HCT116 (cell line): ENCODE measurements at regions not wholly inside any gene's neighbourhood (a gene's known extent, or its start where the extent isn't known, plus 50 kb on each side); places are given as distances from the start of the nearest gene placed in this dataset.

Experiments used
- ATAC-seq: fragments of 200-7000 bp; cut with Tn5 transposase; 2 replicates; pipeline ENCODE4 v1.9.1; 2020; ENCODE audit warnings: mild to moderate bottlenecking, moderate library complexity
- BruUV-seq: library from RNA; stranded (reverse); fragments of 400-500 nt; replicated peaks from 2 replicates; lab custom pipeline; 2021; lab: Mats Ljungman, UMichigan
- CTCF ChIA-PET: fragments of 300-600 bp; sonication (Branson Sonifier 250); formaldehyde crosslinking; loops from one replicate; lab custom pipeline; 2021; ENCODE audit warnings: antibody characterized with exemption; lab: Charles Lee
- POLR2A ChIA-PET: fragments of 300-600, 350-600 bp; sonication (Branson Sonifier 250); formaldehyde crosslinking; loops from one replicate; lab custom pipeline; 2021; ENCODE audit warnings: antibody characterized with exemption; lab: Charles Lee
- RAD21 ChIA-PET, 2 experiments: fragments of 300-600 bp; sonication (Branson Sonifier 250); formaldehyde crosslinking; loops; one replicate each; lab custom pipeline; 2023; ENCODE audit warnings: low total read pairs in 2 of 2; ENCODE audit not compliant: uncharacterized antibody in 2 of 2, unreplicated experiment in 2 of 2, low non-redundant PET in 1 of 2; lab: Charles Lee
- DNase-seq: peaks from one replicate; pipeline ENCODE4 v3.0.0-alpha.2; 2010; ENCODE audit warnings: low read depth, low spot score
- H2AFZ ChIP-seq: fragments of 200-600 bp; shearing (Covaris generic), sonication (generic); 2 replicates; pipeline ENCODE4 v1.6.1; 2017; ENCODE audit warnings: low read depth, mixed run types, mixed read lengths, antibody characterized with exemption, low read length; ENCODE audit not compliant: poor library complexity, severe bottlenecking
- H3K27ac ChIP-seq: 2 replicates; pipeline ENCODE4 v1.5.1; 2012; ENCODE audit warnings: low read depth, low read length
- H3K27me3 ChIP-seq: fragments of 200-600 bp; sonication (generic); 2 replicates; pipeline ENCODE4 v1.6.1; 2016; ENCODE audit warnings: mixed run types, low read length, mixed read lengths; ENCODE audit not compliant: insufficient read depth
- H3K36me3 ChIP-seq, 2 experiments: fragments of 200-500 bp in 1 of 2; fragments of 200-600 bp in 1 of 2; sonication (Bioruptor generic) in 1 of 2; sonication (generic) in 1 of 2; 2 replicates each; pipeline versions ENCODE4 v1.5.1 to v1.6.1; 2014 to 2016; ENCODE audit warnings: low read length in 2 of 2, inconsistent platforms in 1 of 2, mixed read lengths in 1 of 2, mixed run types in 1 of 2; ENCODE audit not compliant: insufficient read depth in 2 of 2, control insufficient read depth in 1 of 2
- H3K4me1 ChIP-seq, 2 experiments: fragments of 200-600 bp in 1 of 2; sonication (generic) in 1 of 2; 2 replicates each; pipeline versions ENCODE4 v1.5.1 to v1.6.1; 2012 to 2017; ENCODE audit warnings: low read length in 2 of 2, inconsistent platforms in 1 of 2, mild to moderate bottlenecking in 1 of 2, mixed read lengths in 1 of 2, mixed run types in 1 of 2, moderate library complexity in 1 of 2; ENCODE audit not compliant: insufficient read depth in 2 of 2, control insufficient read depth in 1 of 2
- H3K4me2 ChIP-seq: fragments of 200-600 bp; sonication (generic); 2 replicates; pipeline ENCODE4 v1.6.1; 2017; ENCODE audit warnings: mixed run types, low read length, mixed read lengths
- H3K4me3 ChIP-seq, 2 experiments: fragments of 200-600 bp in 1 of 2; sonication (generic) in 1 of 2; replicated peaks in 1 of 2; 2 replicates each; pipeline ENCODE4 v1.5.1; 2011 to 2016; ENCODE audit warnings: low read length in 2 of 2, control low read depth in 1 of 2, low read depth in 1 of 2, mild to moderate bottlenecking in 1 of 2, mixed read lengths in 1 of 2, mixed run types in 1 of 2
- H3K79me2 ChIP-seq: fragments of 200-600 bp; sonication (generic); 2 replicates; pipeline ENCODE4 v1.6.1; 2017; ENCODE audit warnings: mild to moderate bottlenecking, mixed run types, low read length, moderate library complexity, mixed read lengths; ENCODE audit not compliant: insufficient read depth
- H3K9ac ChIP-seq: fragments of 200-600 bp; sonication (generic); 2 replicates; pipeline ENCODE4 v1.6.1; 2016; ENCODE audit warnings: low read length, mixed read lengths
- H3K9me2 ChIP-seq: fragments of 200-600 bp; sonication (generic), shearing (Covaris generic); 2 replicates; pipeline ENCODE4 v1.6.1; 2017; ENCODE audit warnings: mixed run types, mild to moderate bottlenecking, moderate library complexity; ENCODE audit not compliant: insufficient read depth
- H3K9me3 ChIP-seq, 2 experiments: fragments of 200-500 bp in 1 of 2; fragments of 200-600 bp in 1 of 2; sonication (Bioruptor generic) in 1 of 2; sonication (generic) in 1 of 2; 2 replicates each; pipeline ENCODE4 v1.6.1; 2014 to 2017; ENCODE audit warnings: low read length in 2 of 2, mixed read lengths in 2 of 2, inconsistent platforms in 1 of 2, low read depth in 1 of 2, mild to moderate bottlenecking in 1 of 2, mixed run types in 1 of 2, moderate library complexity in 1 of 2; ENCODE audit not compliant: control insufficient read depth in 1 of 2, insufficient read depth in 1 of 2
- H4K20me1 ChIP-seq: fragments of 200-600 bp; sonication (generic), shearing (Covaris generic); 2 replicates; pipeline ENCODE4 v1.6.1; 2017; ENCODE audit warnings: mixed run types, mild to moderate bottlenecking, moderate library complexity; ENCODE audit not compliant: insufficient read depth
- CBX3 ChIP-seq: IDR thresholded peaks from 2 replicates; pipeline ENCODE4 v1.6.1; 2012; ENCODE audit warnings: low read depth
- CEBPB ChIP-seq: IDR thresholded peaks from 2 replicates; pipeline ENCODE4 v1.6.1; 2012; ENCODE audit warnings: low read depth
- EZH2 ChIP-seq: fragments of 200-600 bp; sonication (generic); IDR thresholded peaks from 2 replicates; pipeline ENCODE4 v1.6.1; 2017; ENCODE audit warnings: antibody characterized with exemption, mixed run types
- RAD21 ChIP-seq: IDR thresholded peaks from 2 replicates; pipeline ENCODE4 v1.6.1; 2012; ENCODE audit warnings: low read depth, mild to moderate bottlenecking
- SIN3A ChIP-seq: IDR thresholded peaks from 2 replicates; pipeline ENCODE4 v1.6.1; 2012; ENCODE audit warnings: low read depth
- ZNF274 ChIP-seq: fragments of 200-500 bp; sonication (Bioruptor generic); IDR thresholded peaks from 2 replicates; pipeline ENCODE4 v1.6.1; 2014; ENCODE audit warnings: mild to moderate bottlenecking, low read depth, low read length, inconsistent platforms
- intact Hi-C: fragments of 100-400 bp; cut with micrococcal nuclease; formaldehyde crosslinking; loops from 2 replicates; pipeline ENCODE4 v1.10.0; 2022
- TF ChIP-seq, protein P1 (sequence below): IDR thresholded peaks from 2 replicates; pipeline ENCODE4 v1.6.1; 2011; ENCODE audit warnings: mild to moderate bottlenecking, low read length, moderate library complexity; ENCODE audit not compliant: insufficient replicate concordance; ENCODE audit errors: extremely low read depth
- TF ChIP-seq, protein P2 (sequence below): IDR thresholded peaks from 2 replicates; pipeline ENCODE4 v1.6.1; 2012; ENCODE audit warnings: low read depth

DNA sequence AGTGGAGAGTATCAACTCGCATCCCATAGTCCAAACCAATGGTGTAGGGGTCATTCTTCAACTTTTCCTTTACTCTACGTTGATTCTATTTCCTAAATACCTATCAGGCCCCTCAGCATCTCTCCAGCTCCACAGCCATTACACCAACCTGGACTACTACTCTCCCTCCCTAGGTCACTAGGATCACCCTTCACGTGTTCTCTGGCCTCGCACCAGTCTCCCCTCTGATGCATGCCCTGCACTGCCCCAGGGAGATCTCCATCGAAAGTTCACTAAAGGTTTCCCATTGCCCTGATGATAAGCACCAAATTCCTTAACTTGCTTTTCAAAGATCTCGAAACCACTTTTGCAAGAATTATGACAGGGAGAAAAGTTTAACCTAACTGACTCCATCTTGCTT lies 421.5 kb downstream of the TSHZ3 start:
- no peak overlapping the region for H3K27ac ChIP-seq
- ChIA-PET RAD21 (no interaction called here), POLR2A (no interaction called here), CTCF (no interaction called here)
- no peaks in the 10 kb centered on the region for H3K36me3 ChIP-seq
- BruUV-seq, result no TSS peak
- H3K9ac ChIP-seq, result no peak overlapping the region
- no peaks in the 10 kb centered on the region for H3K79me2 ChIP-seq
- no peaks in the 10 kb centered on the region for H3K4me1 ChIP-seq
- no peak overlapping the region for H2AFZ ChIP-seq
- H4K20me1 ChIP-seq, result no peaks in the 10 kb centered on the region
- no peak for ATAC-seq
- no peak overlapping the region for H3K4me3 ChIP-seq
- no peak for DNase-seq
- no peaks in the 10 kb centered on the region for H3K27me3 ChIP-seq
- peaks cover 14 to 47% of the 10 kb centered on the region in 2 experiments; a peak in 2 of 4 replicates for H3K9me3 ChIP-seq
- no peak overlapping the region for H3K4me2 ChIP-seq
- intact Hi-C loops, result no loop called here
- TF ChIP-seq, protein P1, sequence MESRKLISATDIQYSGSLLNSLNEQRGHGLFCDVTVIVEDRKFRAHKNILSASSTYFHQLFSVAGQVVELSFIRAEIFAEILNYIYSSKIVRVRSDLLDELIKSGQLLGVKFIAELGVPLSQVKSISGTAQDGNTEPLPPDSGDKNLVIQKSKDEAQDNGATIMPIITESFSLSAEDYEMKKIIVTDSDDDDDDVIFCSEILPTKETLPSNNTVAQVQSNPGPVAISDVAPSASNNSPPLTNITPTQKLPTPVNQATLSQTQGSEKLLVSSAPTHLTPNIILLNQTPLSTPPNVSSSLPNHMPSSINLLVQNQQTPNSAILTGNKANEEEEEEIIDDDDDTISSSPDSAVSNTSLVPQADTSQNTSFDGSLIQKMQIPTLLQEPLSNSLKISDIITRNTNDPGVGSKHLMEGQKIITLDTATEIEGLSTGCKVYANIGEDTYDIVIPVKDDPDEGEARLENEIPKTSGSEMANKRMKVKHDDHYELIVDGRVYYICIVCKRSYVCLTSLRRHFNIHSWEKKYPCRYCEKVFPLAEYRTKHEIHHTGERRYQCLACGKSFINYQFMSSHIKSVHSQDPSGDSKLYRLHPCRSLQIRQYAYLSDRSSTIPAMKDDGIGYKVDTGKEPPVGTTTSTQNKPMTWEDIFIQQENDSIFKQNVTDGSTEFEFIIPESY, result no peak
- no peak for TF ChIP-seq EZH2
- TF ChIP-seq ZNF274, result no peak
- no peak for TF ChIP-seq RAD21
- TF ChIP-seq CBX3, result no peak
- no peak for TF ChIP-seq CEBPB
- no peak for TF ChIP-seq SIN3A
- H3K9me2 ChIP-seq, result no peaks in the 10 kb centered on the region

DNA sequence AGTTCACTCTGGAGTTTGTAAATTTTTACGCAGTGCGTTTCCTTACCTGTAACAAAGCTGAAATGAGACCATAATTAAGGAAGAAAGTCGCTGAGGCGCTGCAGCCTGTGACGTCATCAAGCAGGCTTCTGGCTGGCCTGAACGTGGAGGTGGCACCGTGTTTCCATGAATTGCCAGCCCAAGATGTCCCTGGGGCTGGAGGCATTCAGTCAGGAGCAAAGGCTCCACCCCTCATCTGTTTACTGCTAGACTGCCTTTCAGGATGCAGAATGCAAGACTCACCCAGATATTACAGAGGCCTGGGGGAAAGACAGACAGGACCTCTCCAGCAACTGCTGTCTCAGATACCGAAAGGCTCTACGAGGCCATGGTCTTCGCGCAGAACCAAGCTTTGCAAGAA lies 424.6 kb downstream of the TSHZ3 start:
- no peak overlapping the region for H3K4me3 ChIP-seq
- TF ChIP-seq, protein P1, result no peak
- no peak for TF ChIP-seq EZH2
- TF ChIP-seq, protein P2, sequence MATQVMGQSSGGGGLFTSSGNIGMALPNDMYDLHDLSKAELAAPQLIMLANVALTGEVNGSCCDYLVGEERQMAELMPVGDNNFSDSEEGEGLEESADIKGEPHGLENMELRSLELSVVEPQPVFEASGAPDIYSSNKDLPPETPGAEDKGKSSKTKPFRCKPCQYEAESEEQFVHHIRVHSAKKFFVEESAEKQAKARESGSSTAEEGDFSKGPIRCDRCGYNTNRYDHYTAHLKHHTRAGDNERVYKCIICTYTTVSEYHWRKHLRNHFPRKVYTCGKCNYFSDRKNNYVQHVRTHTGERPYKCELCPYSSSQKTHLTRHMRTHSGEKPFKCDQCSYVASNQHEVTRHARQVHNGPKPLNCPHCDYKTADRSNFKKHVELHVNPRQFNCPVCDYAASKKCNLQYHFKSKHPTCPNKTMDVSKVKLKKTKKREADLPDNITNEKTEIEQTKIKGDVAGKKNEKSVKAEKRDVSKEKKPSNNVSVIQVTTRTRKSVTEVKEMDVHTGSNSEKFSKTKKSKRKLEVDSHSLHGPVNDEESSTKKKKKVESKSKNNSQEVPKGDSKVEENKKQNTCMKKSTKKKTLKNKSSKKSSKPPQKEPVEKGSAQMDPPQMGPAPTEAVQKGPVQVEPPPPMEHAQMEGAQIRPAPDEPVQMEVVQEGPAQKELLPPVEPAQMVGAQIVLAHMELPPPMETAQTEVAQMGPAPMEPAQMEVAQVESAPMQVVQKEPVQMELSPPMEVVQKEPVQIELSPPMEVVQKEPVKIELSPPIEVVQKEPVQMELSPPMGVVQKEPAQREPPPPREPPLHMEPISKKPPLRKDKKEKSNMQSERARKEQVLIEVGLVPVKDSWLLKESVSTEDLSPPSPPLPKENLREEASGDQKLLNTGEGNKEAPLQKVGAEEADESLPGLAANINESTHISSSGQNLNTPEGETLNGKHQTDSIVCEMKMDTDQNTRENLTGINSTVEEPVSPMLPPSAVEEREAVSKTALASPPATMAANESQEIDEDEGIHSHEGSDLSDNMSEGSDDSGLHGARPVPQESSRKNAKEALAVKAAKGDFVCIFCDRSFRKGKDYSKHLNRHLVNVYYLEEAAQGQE, result no peak
- no peaks in the 10 kb centered on the region for H3K4me1 ChIP-seq
- CTCF ChIA-PET, result no interaction called here
- intact Hi-C loops, result no loop called here
- ATAC-seq, result no peak
- no TSS peak for BruUV-seq
- DNase-seq, result no peak
- H4K20me1 ChIP-seq, result no peaks in the 10 kb centered on the region
- no peaks in the 10 kb centered on the region for H3K27me3 ChIP-seq
- POLR2A ChIA-PET, result no interaction called here
- no peak overlapping the region for H3K9ac ChIP-seq
- peaks cover 10 to 50% of the 10 kb centered on the region in 2 experiments; a peak in 2 of 4 replicates for H3K9me3 ChIP-seq
- no peak overlapping the region for H3K27ac ChIP-seq
- RAD21 ChIA-PET, result no interaction called here
- H3K9me2 ChIP-seq, result no peaks in the 10 kb centered on the region
- H2AFZ ChIP-seq, result no peak overlapping the region
- H3K4me2 ChIP-seq, result no peak overlapping the region
- H3K79me2 ChIP-seq, result no peaks in the 10 kb centered on the region
- no peaks in the 10 kb centered on the region for H3K36me3 ChIP-seq
